ENCODE measurements at regions not wholly inside any gene's neighbourhood (a gene's known extent, or its start where the extent isn't known, plus 50 kb on each side); places are given as distances from the start of the nearest gene placed in this dataset.

GRCh38 chr18:45267622-45268021, 347.7 kb upstream of the SLC14A2 start:
- TF ChIP-seq CTCF (CRISPR knock-in tag; IDR thresholded peaks at IDR 0.05) (no peak), DNMT1 (CRISPR knock-in tag; IDR thresholded peaks at IDR 0.05) (no peak), ZNF740 (CRISPR knock-in tag; IDR thresholded peaks at IDR 0.05) (no peak)
- TF ChIP-seq, protein P1, sequence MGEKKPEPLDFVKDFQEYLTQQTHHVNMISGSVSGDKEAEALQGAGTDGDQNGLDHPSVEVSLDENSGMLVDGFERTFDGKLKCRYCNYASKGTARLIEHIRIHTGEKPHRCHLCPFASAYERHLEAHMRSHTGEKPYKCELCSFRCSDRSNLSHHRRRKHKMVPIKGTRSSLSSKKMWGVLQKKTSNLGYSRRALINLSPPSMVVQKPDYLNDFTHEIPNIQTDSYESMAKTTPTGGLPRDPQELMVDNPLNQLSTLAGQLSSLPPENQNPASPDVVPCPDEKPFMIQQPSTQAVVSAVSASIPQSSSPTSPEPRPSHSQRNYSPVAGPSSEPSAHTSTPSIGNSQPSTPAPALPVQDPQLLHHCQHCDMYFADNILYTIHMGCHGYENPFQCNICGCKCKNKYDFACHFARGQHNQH (CRISPR knock-in tag; IDR thresholded peaks at IDR 0.05) = no peak
